Right ventricle myocardium superior (tissue), 1 donor: ENCODE measurements at regions not wholly inside any gene's neighbourhood (a gene's known extent, or its start where the extent isn't known, plus 50 kb on each side); places are given as distances from the start of the nearest gene placed in this dataset.

ENCODE experiments used
- ATAC-seq: fragments of 200-7000 bp; cut with Tn5 transposase; one replicate; pipeline ENCODE4 v1.9.1; 2020; ENCODE audit warnings: mild to moderate bottlenecking; ENCODE audit not compliant: poor library complexity
- DNase-seq: peaks from one replicate; pipeline ENCODE4 v3.0.0-alpha.2; 2020
- intact Hi-C: fragments of 100-400 bp; cut with DNase I; formaldehyde crosslinking; loops from one replicate; pipeline ENCODE4 v1.11.2; 2022
- donor health status: DM: no; HTN: yes; CAD: no; lungs with severe emphysema.

DNA sequence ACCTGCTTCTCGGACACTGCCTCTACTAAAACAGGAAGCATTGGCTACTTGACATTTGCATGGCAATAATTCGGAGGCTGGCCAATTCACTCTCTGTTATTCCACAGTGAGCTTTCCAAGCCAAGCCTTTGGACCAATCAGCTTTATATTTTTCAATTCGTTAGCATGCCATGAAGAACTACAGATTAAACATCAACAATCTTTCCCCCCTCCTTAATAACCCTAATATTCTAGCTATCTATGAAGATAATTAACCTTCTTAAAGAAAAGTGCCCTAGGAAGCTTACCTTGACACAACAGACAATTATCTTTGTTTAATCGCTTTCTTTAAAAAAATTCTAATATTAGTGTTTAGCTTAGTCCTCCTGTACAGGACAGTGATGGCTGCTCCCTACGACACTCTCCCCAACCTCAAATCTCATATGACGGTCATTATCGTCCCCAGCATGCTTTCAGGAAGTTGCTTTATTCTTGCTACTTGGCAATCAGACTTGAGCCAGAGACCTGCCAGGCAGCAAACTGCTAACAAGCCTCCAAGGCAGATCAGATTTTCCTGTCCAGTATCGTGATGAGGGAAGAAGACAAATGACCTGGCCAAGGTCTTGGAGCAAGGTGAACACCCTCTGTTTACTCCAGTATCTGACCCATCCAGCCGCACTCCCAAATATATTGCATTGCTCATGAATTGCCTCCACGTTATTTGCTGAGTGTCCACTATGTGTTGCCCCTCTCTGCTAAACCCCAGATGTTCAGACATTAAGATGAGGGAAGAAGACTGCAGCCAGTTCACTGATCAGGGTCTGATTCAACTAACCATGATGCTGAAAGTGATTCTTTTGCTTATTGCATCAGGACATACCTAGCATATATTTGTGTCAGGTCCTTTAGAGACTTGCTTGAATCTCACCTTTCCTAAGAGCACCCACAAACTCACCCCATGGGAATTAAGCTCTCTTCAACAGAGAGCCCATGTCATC, 68.1 kb upstream of the LPP start:
- ATAC-seq (no peak), DNase-seq (no peak)
- intact Hi-C loops = no loop called here

DNA sequence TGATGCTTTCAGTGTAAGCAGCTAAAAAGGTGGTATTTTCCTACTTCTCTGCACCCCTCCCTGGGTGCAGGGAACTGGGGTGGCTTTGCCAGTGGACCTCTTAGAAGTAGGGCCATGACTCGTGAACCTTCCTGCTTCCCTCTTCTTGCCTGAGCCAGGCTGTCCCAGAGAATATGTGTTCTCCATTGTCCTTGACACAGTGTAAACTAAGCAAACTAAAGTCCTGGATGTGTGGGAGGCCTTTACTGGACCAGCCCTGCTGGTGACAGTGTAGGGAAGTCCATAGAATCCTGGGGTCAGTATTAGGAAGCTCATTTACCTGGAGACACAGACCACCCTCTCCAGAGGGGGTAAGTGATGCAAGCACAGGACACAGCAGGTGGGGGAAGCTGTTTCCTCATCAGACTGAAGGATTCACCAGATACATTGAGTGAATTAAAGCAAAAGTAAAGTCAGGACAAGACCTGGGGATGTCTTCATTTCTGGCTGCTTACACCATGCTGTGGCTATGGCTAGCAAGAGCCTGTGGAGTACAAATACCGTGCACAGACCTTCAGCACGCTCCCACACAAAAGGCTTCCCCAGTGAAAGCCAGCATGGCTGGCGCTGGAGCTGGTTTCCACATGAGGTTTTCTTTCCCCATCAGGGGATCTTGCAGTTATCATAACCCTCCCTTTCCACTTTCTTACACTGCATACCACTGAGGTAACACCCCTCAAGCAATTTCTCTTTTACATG, 64.8 kb upstream of the LPP start:
- intact Hi-C loops = no loop called here
- DNase-seq (no peak), ATAC-seq (no peak)

DNA sequence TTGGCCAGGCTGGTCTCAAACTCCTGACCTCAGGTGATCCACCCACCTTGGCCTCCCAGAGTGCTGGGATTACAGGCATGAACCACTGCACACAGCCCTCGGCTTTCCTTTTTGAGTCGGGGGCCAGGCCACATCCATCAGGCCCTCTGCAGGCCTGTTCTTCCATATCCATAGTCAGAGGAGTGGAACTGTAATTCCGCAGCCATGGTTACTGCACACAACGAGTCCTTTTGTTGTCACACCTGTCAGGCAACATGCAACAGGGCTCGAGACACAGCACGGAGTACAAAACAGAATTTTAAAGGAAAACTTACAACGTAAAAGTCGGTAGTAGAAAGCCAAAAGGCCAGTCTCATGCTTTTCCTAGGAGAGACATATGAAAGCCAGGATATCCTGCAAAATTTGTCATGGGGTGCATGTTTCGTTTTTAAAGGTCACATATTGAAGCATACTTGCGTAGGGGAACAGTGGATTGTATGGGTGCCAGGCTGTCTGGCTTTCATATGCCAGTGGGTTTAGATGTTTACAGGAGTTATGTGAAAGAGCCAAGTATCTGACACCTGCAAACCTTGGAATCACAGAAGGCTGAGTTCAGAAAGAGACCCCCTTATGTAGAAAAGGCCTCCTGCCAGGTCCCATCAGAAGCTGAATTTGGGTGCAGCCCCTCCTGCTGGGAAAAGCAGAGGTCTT, 63.2 kb upstream of the LPP start:
- DNase-seq = no peak
- peak; percentile 38 for ATAC-seq
- intact Hi-C loops = no loop called here

DNA sequence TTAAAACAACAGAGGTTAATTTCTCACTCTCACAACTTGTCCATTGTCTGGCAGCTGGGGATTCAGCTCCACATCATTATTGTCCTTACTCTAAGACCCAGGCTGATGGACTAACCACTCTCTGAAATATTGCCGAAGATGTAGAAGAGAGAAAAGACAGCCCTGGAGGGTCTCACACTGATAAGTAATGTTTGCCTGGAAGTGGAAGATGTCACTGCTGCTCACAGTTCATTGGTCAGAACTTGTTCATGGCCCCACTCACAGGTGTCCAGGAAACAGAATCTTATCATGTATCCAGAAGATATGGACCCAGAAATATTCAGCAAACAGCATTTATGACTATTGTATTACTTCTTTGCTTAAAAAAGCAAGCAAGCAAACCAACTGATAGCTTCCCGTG, 62.2 kb upstream of the LPP start:
- DNase-seq = no peak
- intact Hi-C loops = no loop called here
- ATAC-seq = no peak

DNA sequence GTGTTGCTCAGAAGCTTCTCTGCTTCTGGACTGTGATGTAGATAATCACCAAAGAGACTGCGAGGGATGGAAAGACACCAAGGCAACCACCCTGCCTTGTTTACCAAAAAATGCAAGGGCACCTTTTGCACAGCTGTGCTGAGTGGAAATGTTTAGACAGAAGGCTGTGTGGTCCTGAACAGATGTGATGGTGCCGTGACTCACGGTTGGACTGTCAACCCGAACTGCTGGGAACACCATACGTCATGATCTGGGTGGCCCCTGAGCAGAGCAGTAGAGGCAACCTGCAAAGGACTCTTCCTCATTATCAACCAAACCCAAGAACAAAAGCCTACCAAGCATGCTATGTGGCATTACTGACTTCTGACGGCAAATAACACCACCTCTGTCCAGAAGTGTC, 61.3 kb upstream of the LPP start:
- intact Hi-C loops = no loop called here
- ATAC-seq = no peak
- no peak for DNase-seq

DNA sequence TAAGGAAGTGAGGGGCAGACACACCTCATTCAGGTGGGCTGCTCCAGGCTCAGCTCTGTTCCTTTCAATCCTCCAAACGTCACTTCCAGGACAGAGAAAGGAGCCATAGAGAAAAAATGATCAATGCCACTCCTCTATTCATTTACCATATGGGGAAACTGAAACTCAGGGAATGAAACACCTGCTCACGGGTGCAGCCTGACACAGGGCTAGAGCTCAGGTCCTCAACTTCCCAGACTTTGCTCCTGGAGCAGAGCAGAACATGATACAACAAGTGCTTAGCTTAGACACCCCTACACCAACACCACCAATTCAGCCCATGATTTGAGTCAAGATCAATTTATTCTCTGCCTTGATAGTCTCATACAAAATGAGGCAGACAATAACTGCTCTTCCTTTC, 58.5 kb upstream of the LPP start:
- DNase-seq (no peak), ATAC-seq (no peak)
- intact Hi-C loops = no loop called here

DNA sequence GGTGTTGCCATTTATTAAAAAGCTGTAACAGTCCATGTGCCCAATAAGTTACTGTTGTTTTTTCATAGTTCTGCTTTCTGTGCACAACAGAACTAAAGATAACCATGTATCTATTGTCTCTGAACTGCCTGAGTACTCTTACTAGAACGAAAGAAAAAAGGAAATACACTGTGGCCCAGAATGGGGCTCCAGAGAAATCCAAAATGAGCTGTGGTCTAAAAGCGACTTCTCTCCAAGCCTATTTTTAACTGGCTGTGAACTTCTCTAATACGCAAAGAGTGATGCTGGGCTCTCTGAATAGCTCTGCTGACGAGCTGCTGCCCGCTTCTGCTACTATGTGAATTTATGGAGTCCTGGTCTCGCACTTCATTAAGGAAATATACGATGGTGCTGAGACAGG, 56.2 kb upstream of the LPP start:
- intact Hi-C loops = no loop called here
- ATAC-seq = peak; percentile 81
- no peak for DNase-seq

DNA sequence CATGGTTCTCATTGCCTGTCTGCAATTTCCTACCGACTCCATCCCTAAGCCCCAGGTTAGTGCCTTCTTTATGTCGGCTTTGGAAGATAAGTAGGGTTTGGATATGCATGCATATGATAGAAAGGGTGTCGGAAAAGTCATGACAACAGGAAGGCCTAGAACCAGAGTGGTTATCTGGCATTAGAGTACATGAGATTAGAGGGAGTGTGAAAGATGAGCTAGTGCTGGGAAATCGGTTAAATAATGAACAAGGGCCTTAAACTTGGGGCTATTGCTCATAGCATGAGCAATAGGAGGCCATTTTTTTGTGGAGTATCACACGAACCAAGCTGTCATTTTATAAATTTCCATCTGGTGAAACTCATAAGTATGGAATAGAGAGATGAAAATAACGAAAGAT, 54.0 kb upstream of the LPP start:
- intact Hi-C loops = no loop called here
- ATAC-seq (no peak), DNase-seq (no peak)

DNA sequence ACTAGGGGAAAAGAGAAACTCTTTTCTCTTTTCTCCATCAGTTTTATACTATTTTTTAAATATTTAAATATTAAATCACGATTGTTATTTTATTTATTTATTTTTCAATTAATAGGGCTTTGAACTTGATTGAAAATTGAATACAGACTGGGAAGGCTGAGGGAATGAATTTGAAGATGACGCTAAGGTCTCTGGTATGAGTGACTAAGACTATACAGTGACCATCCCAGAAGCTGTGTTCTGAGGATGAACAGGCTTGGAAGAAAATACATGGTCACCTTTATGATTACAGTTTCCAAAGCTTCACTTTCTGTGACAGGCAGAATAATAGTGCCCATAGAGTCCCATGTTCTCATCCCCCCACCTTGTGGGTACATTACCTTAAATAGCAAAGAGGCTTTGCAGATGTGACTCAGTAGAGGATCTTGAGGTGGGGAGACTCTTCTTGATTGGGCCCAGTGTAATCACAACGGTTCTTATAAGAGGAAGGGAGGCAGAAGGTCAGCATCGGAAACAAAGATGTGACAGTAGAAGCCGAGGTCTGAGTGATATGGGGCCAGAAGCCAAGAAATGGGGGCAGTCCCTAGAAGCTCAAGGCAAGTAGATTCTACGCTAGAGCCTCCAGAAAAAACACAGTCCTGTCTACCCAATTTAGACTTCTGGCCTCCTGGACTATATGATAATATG, 51.0 kb upstream of the LPP start:
- DNase-seq = no peak

DNA sequence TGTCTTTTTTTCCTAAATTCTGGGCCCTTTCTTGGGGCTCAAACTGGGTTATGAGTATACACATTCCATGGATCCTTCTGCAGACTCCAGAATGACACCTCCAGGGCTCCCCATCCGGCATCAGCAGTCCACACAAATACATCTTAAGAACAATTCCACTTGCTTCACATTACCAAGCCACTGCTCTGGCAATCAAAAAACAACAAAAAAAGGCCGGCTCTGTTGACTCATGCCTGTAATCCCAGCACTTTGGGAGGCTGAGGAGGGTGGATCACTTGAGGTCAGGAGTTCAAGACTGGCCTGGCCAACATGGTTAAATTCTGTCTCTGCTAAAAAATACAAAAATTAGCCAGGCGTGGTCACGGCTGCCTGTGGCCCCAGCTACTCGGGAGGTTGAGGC, 49.9 kb upstream of the LPP start:
- DNase-seq = no peak
- no peak for ATAC-seq
- intact Hi-C loops = no loop called here

More for the DNA sequence above, 51.0 kb upstream of the LPP start:
- ATAC-seq = no peak
- intact Hi-C loops = no loop called here
